Panc1 (cell line): ENCODE measurements at regions not wholly inside any gene's neighbourhood (a gene's known extent, or its start where the extent isn't known, plus 50 kb on each side); places are given as distances from the start of the nearest gene placed in this dataset.

Experiments used
- ATAC-seq: fragments of 200-7000 bp; cut with Tn5 transposase; 2 replicates; pipeline ENCODE4 v1.9.1; 2020; ENCODE audit warnings: mild to moderate bottlenecking, moderate library complexity
- BruUV-seq: library from RNA; stranded (reverse); fragments of 400-500 nt; replicated peaks from 2 replicates; lab custom pipeline; 2021; lab: Mats Ljungman, UMichigan
- CTCF ChIA-PET: fragments of 300-600 bp; sonication (Branson Sonifier 250); formaldehyde crosslinking; loops from one replicate; lab custom pipeline; 2022; ENCODE audit warnings: antibody characterized with exemption; lab: Charles Lee
- POLR2A ChIA-PET: fragments of 300-600 bp; sonication (Branson Sonifier 250); formaldehyde crosslinking; loops from one replicate; lab custom pipeline; 2022; ENCODE audit warnings: antibody characterized with exemption; lab: Charles Lee
- DNase-seq: peaks from one replicate; pipeline ENCODE4 v3.0.0-alpha.2; 2010; ENCODE audit warnings: low read depth, low spot score
- H3K27ac ChIP-seq: 2 replicates; pipeline ENCODE4 v1.5.1; 2011; ENCODE audit warnings: mild to moderate bottlenecking, low read length, inconsistent platforms
- H3K27me3 ChIP-seq: fragments of 200-500 bp; sonication (Bioruptor generic); 2 replicates; pipeline ENCODE4 v1.6.0; 2014; ENCODE audit warnings: low read length, inconsistent platforms; ENCODE audit not compliant: control insufficient read depth, insufficient read depth
- H3K36me3 ChIP-seq: fragments of 200-500 bp; sonication (Bioruptor generic); 2 replicates; pipeline ENCODE4 v1.5.1; 2014; ENCODE audit warnings: inconsistent platforms, mild to moderate bottlenecking, low read length, moderate library complexity; ENCODE audit not compliant: control insufficient read depth, insufficient read depth
- H3K4me1 ChIP-seq: 2 replicates; pipeline ENCODE4 v1.5.1; 2011; ENCODE audit warnings: inconsistent platforms, mild to moderate bottlenecking, low read length, moderate library complexity; ENCODE audit not compliant: control insufficient read depth, insufficient read depth
- H3K4me3 ChIP-seq, 2 experiments: 2 replicates each; pipeline ENCODE4 v1.5.1; 2011 to 2012; ENCODE audit warnings: low read depth in 2 of 2, low read length in 2 of 2, mild to moderate bottlenecking in 2 of 2, inconsistent platforms in 1 of 2, moderate library complexity in 1 of 2
- H3K9me3 ChIP-seq: fragments of 200-500 bp; sonication (Bioruptor generic); 2 replicates; pipeline ENCODE4 v1.5.1; 2014; ENCODE audit warnings: low read depth, mild to moderate bottlenecking, inconsistent platforms, low read length, moderate library complexity; ENCODE audit not compliant: control insufficient read depth, insufficient read depth
- POLR2AphosphoS5 ChIP-seq: IDR thresholded peaks from 2 replicates; pipeline ENCODE4 v1.6.1; 2012; ENCODE audit warnings: mild to moderate bottlenecking, low read depth, low read length, moderate library complexity
- SIN3A ChIP-seq: IDR thresholded peaks from 2 replicates; pipeline ENCODE4 v1.6.1; 2012; ENCODE audit warnings: low read depth, mild to moderate bottlenecking, low read length, moderate library complexity, borderline replicate concordance; ENCODE audit not compliant: insufficient read depth
- TCF7L2 ChIP-seq: IDR thresholded peaks from 2 replicates; pipeline ENCODE4 v1.6.1; 2011; ENCODE audit warnings: mild to moderate bottlenecking, low read depth, low read length, inconsistent platforms
- in situ Hi-C: cut with HindIII; loops from 2 replicates; pipeline ENCODE4 v1.10.0; 2016; ENCODE audit warnings: low sequenced_read_pairs, low pct_unique_long_range_greater_than_20kb
- intact Hi-C: fragments of 100-400 bp; cut with micrococcal nuclease; formaldehyde crosslinking; loops from one replicate; pipeline ENCODE4 v1.10.0; 2022; ENCODE audit not compliant: unreplicated experiment
- TF ChIP-seq, protein P1 (sequence below), 2 experiments: IDR thresholded peaks; 2 replicates each; pipeline ENCODE4 v1.6.1; 2011 to 2012; ENCODE audit warnings: low read depth in 2 of 2, control low read depth in 1 of 2, low read length in 1 of 2, mild to moderate bottlenecking in 1 of 2, moderate library complexity in 1 of 2; ENCODE audit not compliant: insufficient read depth in 1 of 2
- TF ChIP-seq, protein P2 (sequence below): fragments of 450-650 bp; IDR thresholded peaks from 2 replicates; pipeline ENCODE4 v1.5.1; 2017; ENCODE audit warnings: mild to moderate bottlenecking

DNA sequence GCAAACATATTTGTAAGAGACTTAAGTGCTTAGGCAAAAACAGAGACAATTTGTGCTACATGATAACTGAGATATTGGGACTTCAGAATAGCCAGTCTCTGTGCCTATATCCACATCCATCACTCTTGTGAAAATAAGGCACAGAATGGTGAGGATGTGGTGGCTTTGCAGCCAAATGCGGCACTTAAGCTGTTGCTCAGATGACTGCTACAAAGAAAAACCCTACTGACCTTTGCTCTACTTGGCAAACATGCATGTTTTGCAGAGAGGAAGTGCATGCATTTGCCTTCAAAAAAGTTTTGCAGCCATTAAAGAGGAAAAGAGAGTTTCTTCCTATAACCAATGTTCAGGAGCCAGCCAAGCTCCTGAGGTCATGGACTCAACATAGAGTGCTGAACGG lies 675.0 kb upstream of the KIRREL3 start:
- no peaks in the 10 kb centered on the region for H3K9me3 ChIP-seq
- POLR2A ChIA-PET = no interaction called here
- H3K27ac ChIP-seq = no peak overlapping the region
- no TSS peak for BruUV-seq
- ATAC-seq = no peak
- intact Hi-C loops = no loop called here
- no peak overlapping the region for H3K4me3 ChIP-seq
- no peaks in the 10 kb centered on the region for H3K36me3 ChIP-seq
- CTCF ChIA-PET = no interaction called here
- TF ChIP-seq, protein P1, sequence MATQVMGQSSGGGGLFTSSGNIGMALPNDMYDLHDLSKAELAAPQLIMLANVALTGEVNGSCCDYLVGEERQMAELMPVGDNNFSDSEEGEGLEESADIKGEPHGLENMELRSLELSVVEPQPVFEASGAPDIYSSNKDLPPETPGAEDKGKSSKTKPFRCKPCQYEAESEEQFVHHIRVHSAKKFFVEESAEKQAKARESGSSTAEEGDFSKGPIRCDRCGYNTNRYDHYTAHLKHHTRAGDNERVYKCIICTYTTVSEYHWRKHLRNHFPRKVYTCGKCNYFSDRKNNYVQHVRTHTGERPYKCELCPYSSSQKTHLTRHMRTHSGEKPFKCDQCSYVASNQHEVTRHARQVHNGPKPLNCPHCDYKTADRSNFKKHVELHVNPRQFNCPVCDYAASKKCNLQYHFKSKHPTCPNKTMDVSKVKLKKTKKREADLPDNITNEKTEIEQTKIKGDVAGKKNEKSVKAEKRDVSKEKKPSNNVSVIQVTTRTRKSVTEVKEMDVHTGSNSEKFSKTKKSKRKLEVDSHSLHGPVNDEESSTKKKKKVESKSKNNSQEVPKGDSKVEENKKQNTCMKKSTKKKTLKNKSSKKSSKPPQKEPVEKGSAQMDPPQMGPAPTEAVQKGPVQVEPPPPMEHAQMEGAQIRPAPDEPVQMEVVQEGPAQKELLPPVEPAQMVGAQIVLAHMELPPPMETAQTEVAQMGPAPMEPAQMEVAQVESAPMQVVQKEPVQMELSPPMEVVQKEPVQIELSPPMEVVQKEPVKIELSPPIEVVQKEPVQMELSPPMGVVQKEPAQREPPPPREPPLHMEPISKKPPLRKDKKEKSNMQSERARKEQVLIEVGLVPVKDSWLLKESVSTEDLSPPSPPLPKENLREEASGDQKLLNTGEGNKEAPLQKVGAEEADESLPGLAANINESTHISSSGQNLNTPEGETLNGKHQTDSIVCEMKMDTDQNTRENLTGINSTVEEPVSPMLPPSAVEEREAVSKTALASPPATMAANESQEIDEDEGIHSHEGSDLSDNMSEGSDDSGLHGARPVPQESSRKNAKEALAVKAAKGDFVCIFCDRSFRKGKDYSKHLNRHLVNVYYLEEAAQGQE (IDR thresholded peaks at IDR 0.05; ENCODE audit: insufficient read depth in 1 of 2, low read depth in 2 of 2, low read length in 1 of 2) = no peak
- TF ChIP-seq POLR2AphosphoS5 = no peak
- no peaks in the 10 kb centered on the region for H3K27me3 ChIP-seq
- no peak for DNase-seq
- in situ Hi-C loops = no loop called here
- H3K4me1 ChIP-seq = no peaks in the 10 kb centered on the region

DNA sequence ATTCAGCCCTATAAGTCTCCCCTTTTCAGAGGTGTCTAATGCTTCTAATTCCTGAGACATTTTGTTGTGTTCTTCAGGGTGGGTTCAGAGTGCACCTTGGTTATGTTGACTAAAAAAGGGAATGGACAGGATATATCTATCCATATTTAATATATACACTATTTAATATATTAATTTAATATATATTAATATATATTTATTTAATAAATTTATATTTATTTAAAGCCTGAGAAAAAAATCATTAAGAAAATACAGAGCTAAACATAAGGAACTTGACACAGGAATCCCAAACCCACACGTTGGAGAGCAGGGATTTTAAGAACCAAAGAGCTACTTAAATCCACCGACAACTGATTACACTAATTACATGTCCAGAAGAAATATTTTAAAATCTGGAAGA lies 674.2 kb upstream of the KIRREL3 start:
- H3K9me3 ChIP-seq = no peaks in the 10 kb centered on the region
- BruUV-seq = no TSS peak
- no peak overlapping the region for H3K4me3 ChIP-seq
- ChIA-PET CTCF (no interaction called here), POLR2A (no interaction called here)
- no peak for TF ChIP-seq TCF7L2
- no peak for TF ChIP-seq SIN3A
- TF ChIP-seq, protein P1 (IDR thresholded peaks at IDR 0.05; ENCODE audit: insufficient read depth in 1 of 2, low read depth in 2 of 2, low read length in 1 of 2) = no peak
- TF ChIP-seq POLR2AphosphoS5 = no peak
- TF ChIP-seq, protein P2, sequence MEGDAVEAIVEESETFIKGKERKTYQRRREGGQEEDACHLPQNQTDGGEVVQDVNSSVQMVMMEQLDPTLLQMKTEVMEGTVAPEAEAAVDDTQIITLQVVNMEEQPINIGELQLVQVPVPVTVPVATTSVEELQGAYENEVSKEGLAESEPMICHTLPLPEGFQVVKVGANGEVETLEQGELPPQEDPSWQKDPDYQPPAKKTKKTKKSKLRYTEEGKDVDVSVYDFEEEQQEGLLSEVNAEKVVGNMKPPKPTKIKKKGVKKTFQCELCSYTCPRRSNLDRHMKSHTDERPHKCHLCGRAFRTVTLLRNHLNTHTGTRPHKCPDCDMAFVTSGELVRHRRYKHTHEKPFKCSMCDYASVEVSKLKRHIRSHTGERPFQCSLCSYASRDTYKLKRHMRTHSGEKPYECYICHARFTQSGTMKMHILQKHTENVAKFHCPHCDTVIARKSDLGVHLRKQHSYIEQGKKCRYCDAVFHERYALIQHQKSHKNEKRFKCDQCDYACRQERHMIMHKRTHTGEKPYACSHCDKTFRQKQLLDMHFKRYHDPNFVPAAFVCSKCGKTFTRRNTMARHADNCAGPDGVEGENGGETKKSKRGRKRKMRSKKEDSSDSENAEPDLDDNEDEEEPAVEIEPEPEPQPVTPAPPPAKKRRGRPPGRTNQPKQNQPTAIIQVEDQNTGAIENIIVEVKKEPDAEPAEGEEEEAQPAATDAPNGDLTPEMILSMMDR = no peak
- H3K27me3 ChIP-seq = no peaks in the 10 kb centered on the region
- H3K4me1 ChIP-seq = no peaks in the 10 kb centered on the region
- H3K27ac ChIP-seq = no peak overlapping the region
- intact Hi-C loops = no loop called here
- no peaks in the 10 kb centered on the region for H3K36me3 ChIP-seq
- in situ Hi-C loops = no loop called here
- ATAC-seq (no peak), DNase-seq (no peak)
